HL-60 (cell line): ENCODE measurements at regions not wholly inside any gene's neighbourhood (a gene's known extent, or its start where the extent isn't known, plus 50 kb on each side); places are given as distances from the start of the nearest gene placed in this dataset.

Source experiments
- DNase-seq, 2 experiments: peaks; one replicate each; pipeline ENCODE4 v3.0.0-alpha.2; 2010 to 2020; ENCODE audit warnings: low read depth in 1 of 2, low spot score in 1 of 2
- H3K27ac ChIP-seq: fragments of 250-450 bp; sonication (Bioruptor Pico); replicated peaks from 2 replicates; pipeline ENCODE4 v1.5.1; 2020; ENCODE audit warnings: mild to moderate bottlenecking, moderate library complexity
- H3K27me3 ChIP-seq: fragments of 250-450 bp; sonication (Bioruptor Pico); 2 replicates; pipeline ENCODE4 v1.5.1; 2021; ENCODE audit warnings: mild to moderate bottlenecking, moderate library complexity; ENCODE audit not compliant: insufficient read depth, poor library complexity, severe bottlenecking
- H3K4me3 ChIP-seq: replicated peaks from 2 replicates; pipeline ENCODE4 v1.5.1; 2011; ENCODE audit warnings: mild to moderate bottlenecking, control low read depth, low read length; ENCODE audit not compliant: insufficient read depth
- GABPA ChIP-seq: IDR thresholded peaks from 2 replicates; pipeline ENCODE4 v1.6.1; 2012; ENCODE audit warnings: low read depth
- POLR2AphosphoS5 ChIP-seq: IDR thresholded peaks from 2 replicates; pipeline ENCODE4 v1.6.1; 2012; ENCODE audit warnings: low read depth
- SPI1 ChIP-seq: IDR thresholded peaks from 2 replicates; pipeline ENCODE4 v1.6.1; 2012; ENCODE audit warnings: low read depth, mild to moderate bottlenecking, borderline replicate concordance
- TF ChIP-seq, protein P1 (sequence below): IDR thresholded peaks from 2 replicates; pipeline ENCODE4 v1.6.1; 2012; ENCODE audit warnings: low read depth; ENCODE audit not compliant: insufficient replicate concordance
- TF ChIP-seq, protein P2 (sequence below): IDR thresholded peaks from one replicate; pipeline ENCODE4 v1.5.1; 2011; ENCODE audit warnings: low read length, control low read depth, inconsistent platforms; ENCODE audit not compliant: insufficient read depth

DNA sequence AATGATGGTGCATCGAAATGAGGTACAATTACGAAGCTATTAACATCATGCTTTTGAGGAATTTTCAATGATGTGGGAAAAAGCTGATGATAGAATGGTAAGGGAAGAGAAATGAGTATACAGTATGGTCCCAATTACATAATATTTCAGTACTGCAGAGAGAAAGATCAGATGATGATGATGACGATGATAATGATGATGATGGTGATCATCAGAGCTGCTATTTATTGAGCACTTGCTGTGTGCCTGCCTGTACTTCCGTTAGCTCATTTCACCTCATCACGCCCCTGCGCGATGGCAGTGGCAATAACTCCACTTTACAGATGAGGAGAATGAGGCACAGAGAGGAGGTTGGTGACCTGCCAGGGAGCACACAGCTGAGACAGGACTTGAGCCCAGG lies 620.8 kb downstream of the MATN1 start:
- Histone ChIP-seq H3K27me3 (no peaks in the 10 kb centered on the region), H3K27ac (no peak overlapping the region), H3K4me3 (no peak overlapping the region)
- TF ChIP-seq POLR2AphosphoS5 (no peak), GABPA (no peak), SPI1 (no peak)
- TF ChIP-seq, protein P1, sequence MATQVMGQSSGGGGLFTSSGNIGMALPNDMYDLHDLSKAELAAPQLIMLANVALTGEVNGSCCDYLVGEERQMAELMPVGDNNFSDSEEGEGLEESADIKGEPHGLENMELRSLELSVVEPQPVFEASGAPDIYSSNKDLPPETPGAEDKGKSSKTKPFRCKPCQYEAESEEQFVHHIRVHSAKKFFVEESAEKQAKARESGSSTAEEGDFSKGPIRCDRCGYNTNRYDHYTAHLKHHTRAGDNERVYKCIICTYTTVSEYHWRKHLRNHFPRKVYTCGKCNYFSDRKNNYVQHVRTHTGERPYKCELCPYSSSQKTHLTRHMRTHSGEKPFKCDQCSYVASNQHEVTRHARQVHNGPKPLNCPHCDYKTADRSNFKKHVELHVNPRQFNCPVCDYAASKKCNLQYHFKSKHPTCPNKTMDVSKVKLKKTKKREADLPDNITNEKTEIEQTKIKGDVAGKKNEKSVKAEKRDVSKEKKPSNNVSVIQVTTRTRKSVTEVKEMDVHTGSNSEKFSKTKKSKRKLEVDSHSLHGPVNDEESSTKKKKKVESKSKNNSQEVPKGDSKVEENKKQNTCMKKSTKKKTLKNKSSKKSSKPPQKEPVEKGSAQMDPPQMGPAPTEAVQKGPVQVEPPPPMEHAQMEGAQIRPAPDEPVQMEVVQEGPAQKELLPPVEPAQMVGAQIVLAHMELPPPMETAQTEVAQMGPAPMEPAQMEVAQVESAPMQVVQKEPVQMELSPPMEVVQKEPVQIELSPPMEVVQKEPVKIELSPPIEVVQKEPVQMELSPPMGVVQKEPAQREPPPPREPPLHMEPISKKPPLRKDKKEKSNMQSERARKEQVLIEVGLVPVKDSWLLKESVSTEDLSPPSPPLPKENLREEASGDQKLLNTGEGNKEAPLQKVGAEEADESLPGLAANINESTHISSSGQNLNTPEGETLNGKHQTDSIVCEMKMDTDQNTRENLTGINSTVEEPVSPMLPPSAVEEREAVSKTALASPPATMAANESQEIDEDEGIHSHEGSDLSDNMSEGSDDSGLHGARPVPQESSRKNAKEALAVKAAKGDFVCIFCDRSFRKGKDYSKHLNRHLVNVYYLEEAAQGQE: no peak
- TF ChIP-seq, protein P2, sequence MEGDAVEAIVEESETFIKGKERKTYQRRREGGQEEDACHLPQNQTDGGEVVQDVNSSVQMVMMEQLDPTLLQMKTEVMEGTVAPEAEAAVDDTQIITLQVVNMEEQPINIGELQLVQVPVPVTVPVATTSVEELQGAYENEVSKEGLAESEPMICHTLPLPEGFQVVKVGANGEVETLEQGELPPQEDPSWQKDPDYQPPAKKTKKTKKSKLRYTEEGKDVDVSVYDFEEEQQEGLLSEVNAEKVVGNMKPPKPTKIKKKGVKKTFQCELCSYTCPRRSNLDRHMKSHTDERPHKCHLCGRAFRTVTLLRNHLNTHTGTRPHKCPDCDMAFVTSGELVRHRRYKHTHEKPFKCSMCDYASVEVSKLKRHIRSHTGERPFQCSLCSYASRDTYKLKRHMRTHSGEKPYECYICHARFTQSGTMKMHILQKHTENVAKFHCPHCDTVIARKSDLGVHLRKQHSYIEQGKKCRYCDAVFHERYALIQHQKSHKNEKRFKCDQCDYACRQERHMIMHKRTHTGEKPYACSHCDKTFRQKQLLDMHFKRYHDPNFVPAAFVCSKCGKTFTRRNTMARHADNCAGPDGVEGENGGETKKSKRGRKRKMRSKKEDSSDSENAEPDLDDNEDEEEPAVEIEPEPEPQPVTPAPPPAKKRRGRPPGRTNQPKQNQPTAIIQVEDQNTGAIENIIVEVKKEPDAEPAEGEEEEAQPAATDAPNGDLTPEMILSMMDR: no peak
- no peak for DNase-seq

DNA sequence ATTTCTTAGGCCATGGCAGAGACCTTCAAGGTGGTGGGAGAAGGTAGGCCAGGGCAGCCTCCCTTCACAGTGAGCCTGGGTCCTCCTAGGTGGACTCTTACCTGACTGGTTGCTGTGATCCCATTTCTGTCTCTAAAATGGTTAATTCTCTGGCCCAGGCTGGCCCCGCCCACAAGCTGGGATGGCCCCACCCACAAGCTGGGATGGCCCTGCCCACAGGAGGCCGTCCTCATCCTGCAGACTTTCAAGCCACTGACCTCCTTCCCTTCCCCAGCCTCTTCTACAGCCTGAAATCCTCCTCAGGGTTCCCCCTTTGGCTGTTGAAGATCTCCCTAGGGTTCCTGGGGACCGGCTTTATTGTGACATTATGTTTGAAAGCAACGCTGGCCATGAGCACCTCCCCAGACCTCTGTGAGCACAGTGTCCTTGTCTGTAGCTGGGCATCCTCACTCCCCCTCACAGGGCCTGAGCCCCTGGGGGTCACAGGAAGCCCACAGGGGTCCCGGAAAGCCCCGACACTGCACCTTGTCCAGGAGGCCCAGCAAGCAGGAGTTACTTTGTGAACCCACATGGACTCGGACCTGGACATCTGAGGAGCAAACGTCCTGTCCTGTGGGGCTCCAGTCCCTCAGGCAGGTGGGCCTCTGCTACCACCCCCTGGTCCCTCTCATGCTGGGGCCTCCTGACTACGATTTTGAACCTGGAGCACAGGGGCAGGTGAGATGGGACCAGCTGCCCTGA lies 621.7 kb downstream of the MATN1 start:
- Histone ChIP-seq H3K27me3 (no peaks in the 10 kb centered on the region), H3K27ac (no peak overlapping the region), H3K4me3 (no peak overlapping the region)
- TF ChIP-seq POLR2AphosphoS5: no peak
- TF ChIP-seq, protein P1: no peak
- TF ChIP-seq, protein P2: no peak
- DNase-seq: no peak

DNA sequence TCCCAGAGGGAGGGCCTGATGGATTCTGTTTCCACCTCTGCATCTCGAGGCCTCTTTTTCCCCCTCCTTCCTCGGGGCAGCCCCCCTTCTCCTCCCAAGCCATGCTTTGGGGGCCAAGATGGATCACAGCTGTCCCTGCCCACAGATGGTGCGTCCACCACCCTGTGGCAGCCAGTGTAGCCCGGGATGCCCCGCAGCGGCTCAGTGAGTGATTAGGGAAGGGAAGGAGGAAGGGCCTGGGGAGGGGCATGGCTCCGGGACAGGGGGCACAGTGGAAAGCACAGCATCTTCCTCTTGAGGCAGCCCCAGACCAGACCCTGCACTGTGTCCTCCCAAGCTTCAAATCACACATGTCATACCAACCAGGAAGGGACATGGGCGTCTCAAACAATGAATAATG lies 622.4 kb downstream of the MATN1 start:
- Histone ChIP-seq H3K27me3 (no peaks in the 10 kb centered on the region), H3K27ac (no peak overlapping the region), H3K4me3 (no peak overlapping the region)
- no peak for DNase-seq
- TF ChIP-seq, protein P1: no peak
- TF ChIP-seq GABPA: no peak
- TF ChIP-seq POLR2AphosphoS5: no peak
- TF ChIP-seq, protein P2: no peak
- no peak for TF ChIP-seq SPI1
